GM12865 (cell line): ENCODE measurements at regions not wholly inside any gene's neighbourhood (a gene's known extent, or its start where the extent isn't known, plus 50 kb on each side); places are given as distances from the start of the nearest gene placed in this dataset.
"Not testable (repeated sequence)": the region's sequence is repeated elsewhere in the genome, so short reads cannot be mapped to it uniquely, and the experiment has no call there.

ENCODE experiments used
- DNase-seq: peaks from one replicate; pipeline ENCODE4 v3.0.0; 2010; ENCODE audit warnings: low read depth
- H3K4me3 ChIP-seq: 2 replicates; pipeline ENCODE4 v1.5.1; 2011; ENCODE audit warnings: mild to moderate bottlenecking, low read depth, low read length, control low read depth
- CTCF ChIP-seq: IDR thresholded peaks from 2 replicates; pipeline ENCODE4 v1.5.1; 2011; ENCODE audit warnings: low read length, control low read depth, low read depth, inconsistent platforms; ENCODE audit not compliant: insufficient read depth; ENCODE audit errors: missing control alignments

DNA sequence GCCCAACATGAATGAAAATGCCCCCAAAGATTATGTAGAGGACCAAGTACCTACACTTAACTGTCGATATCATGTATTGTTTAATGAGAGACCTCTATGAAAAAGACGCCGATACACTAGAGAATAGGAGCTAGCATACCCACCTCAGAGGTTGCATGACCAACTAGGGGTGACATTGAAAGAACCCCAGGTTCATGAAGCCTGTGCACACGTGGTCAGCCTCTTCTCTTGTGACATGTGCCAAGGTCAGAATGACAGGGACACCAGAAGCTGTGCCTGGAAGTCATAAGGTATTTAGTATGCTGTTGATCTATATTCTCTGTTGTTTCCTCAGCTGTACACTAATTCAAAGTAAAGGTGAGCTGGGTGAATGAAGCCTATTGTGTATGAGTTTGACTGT, 1594.1 kb downstream of the EFNA5 start:
- TF ChIP-seq CTCF: no peak
- no peak overlapping the region for H3K4me3 ChIP-seq
- DNase-seq: no peak

DNA sequence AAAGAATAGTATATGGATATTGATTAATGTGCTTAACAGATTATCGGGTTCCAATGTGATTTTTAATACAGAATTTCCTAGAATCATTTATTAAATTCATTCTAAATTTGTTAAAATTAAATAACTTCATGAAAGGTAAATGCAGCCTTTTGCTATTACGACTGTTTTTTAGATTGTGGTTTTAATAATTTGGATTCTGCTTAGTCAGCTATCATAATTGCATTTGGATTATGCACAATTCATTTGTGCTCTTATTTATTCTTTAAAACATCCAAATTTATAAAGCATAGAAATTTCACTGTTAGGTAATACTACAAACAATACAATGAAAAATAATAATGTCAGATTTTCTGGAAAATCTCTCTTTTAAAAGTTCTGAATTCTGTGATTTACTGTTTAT, 1598.5 kb downstream of the EFNA5 start:
- no peak for DNase-seq
- TF ChIP-seq CTCF: no peak
- H3K4me3 ChIP-seq: no peak overlapping the region

- DNase-seq: no peak
- no peak overlapping the region for H3K4me3 ChIP-seq
- no peak for TF ChIP-seq CTCF
These were observed 1623.4 kb downstream of the EFNA5 start for GRCh38 chr5:106047341-106047740.

DNA sequence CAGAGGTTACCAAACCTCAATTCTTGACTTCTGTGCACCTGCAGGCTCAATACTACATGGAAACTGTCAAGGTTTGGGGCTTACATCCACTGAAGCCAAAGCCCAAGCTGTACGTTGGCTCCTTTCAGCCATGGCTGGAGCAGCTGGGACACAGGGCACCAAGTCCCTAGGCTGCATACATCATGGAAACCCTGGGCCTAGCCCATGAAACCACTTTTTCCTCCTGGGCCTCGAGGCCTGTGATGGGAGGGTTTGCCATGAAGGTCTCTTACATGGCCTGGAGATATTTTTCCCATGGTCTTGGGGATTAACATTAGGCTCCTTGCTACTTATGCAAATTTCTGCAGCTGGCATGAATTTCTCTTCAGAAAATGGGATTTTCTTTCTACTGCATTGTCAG, 1638.7 kb downstream of the EFNA5 start:
- DNase-seq, H3K4me3 ChIP-seq: not testable (repeated sequence)

DNA sequence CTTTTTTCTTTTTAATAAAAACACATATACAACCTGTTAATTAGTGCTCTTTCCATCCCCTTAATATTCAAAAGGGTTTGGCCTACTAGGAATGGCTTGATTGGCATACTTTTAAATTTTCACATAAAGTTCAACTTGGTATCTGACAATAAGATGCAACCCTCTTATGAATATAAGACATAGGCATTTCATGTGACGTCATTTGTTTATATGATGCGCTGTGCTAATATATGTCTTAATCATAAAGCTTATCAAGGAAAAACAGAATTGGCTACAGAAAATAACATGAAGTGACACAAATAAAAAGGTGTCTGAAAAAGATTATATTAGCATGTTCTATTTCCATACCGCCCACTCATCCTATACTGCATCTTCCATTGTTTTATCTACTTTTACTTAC, 1642.4 kb downstream of the EFNA5 start:
- no peak for DNase-seq
- TF ChIP-seq CTCF: no peak
- H3K4me3 ChIP-seq: no peak overlapping the region

- H3K4me3 ChIP-seq: no peak overlapping the region
- TF ChIP-seq CTCF: no peak
- no peak for DNase-seq
These were observed 1649.8 kb downstream of the EFNA5 start for GRCh38 chr5:106020894-106021293.

DNA sequence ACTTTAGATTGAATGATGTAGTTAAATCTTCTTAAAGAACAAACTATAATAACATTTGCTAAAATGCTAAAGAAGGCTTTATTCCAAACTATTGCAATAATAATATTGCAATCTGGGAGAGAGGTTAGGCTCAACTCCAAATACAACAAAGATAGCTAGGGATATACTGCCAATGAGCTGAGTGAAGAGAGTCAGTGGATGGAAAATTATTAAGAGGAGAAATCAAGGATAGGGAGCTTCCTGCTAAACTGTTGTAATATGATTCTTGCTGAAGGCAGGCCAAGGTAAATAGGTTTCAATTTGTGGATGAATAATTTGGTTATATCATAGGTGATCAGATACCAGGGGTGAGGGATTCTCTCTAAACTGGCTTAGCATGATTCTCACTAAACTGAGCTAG, 1651.5 kb downstream of the EFNA5 start:
- DNase-seq: no peak
- no peak for TF ChIP-seq CTCF

More for the DNA sequence above, 1651.5 kb downstream of the EFNA5 start:
- H3K4me3 ChIP-seq: no peak overlapping the region
